T-cell (primary cell): ENCODE measurements at regions not wholly inside any gene's neighbourhood (a gene's known extent, or its start where the extent isn't known, plus 50 kb on each side); places are given as distances from the start of the nearest gene placed in this dataset.

Experiments used
- ATAC-seq, 4 experiments: fragments of 200-7000 bp in 3 of 4; fragments of 150-1000 bp in 1 of 4; cut with Tn5 transposase; replicated peaks in 1 of 4; 1 replicate in 3 of 4; 2 replicates in 1 of 4; pipeline ENCODE4 v1.10.0; 2021; ENCODE audit warnings: moderate library complexity in 3 of 4, mild to moderate bottlenecking in 2 of 4, moderate number of reproducible peaks in 1 of 4
- CTCF ChIA-PET, 2 donors: fragments of 300-600 bp; sonication (Branson Sonifier 250); formaldehyde crosslinking; loops; one replicate each; lab custom pipeline; 2022; ENCODE audit warnings: antibody characterized with exemption in 2 of 2; lab: Charles Lee
- POLR2A ChIA-PET, 2 donors: fragments of 300-600 bp; sonication (Branson Sonifier 250); formaldehyde crosslinking; loops; one replicate each; lab custom pipeline; 2022; ENCODE audit warnings: antibody characterized with exemption in 2 of 2; lab: Charles Lee
- DNase-seq, 35 experiments: peaks; one replicate each; pipeline versions ENCODE4 v3.0.0 to v3.0.0-alpha.2; 2013 to 2023
- H3K27ac ChIP-seq: one replicate; pipeline ENCODE4 v1.5.1; 2013; ENCODE audit warnings: low read length
- H3K27me3 ChIP-seq, 2 experiments: replicated peaks in 1 of 2; 1 replicate in 1 of 2; 2 replicates in 1 of 2; pipeline versions ENCODE4 v1.6.1 to v1.7.0; 2013; ENCODE audit warnings: low read length in 1 of 2, mixed read lengths in 1 of 2; ENCODE audit not compliant: control insufficient read depth in 2 of 2, insufficient read depth in 2 of 2; ENCODE audit errors: extremely low read depth in 1 of 2
- H3K36me3 ChIP-seq, 2 donors: 1 replicate in 1 of 2; 2 replicates in 1 of 2; pipeline versions ENCODE4 v1.6.1 to v1.7.0; 2013; ENCODE audit warnings: low read length in 1 of 2; ENCODE audit not compliant: control insufficient read depth in 2 of 2, insufficient read depth in 1 of 2; ENCODE audit errors: extremely low read depth in 1 of 2
- H3K4me1 ChIP-seq, 2 experiments: 1 replicate in 1 of 2; 2 replicates in 1 of 2; pipeline versions ENCODE4 v1.6.1 to v1.7.0; 2013; ENCODE audit warnings: low read length in 2 of 2, mixed read lengths in 1 of 2; ENCODE audit not compliant: insufficient read depth in 2 of 2, control insufficient read depth in 1 of 2; ENCODE audit errors: extremely low read depth in 1 of 2
- H3K4me3 ChIP-seq, 2 donors: 1 replicate in 1 of 2; 2 replicates in 1 of 2; pipeline versions ENCODE4 v1.5.1 to v1.7.0; 2013; ENCODE audit warnings: mild to moderate bottlenecking in 2 of 2, low read length in 1 of 2, moderate library complexity in 1 of 2; ENCODE audit not compliant: control insufficient read depth in 1 of 2; ENCODE audit errors: extremely low read depth in 1 of 2
- H3K9me3 ChIP-seq: 2 replicates; pipeline ENCODE4 v1.7.0; 2013
- H3K27ac Mint-ChIP-seq, 2 donors: one replicate each; pipeline ENCODE4 v1.8.0; 2020 to 2021; ENCODE audit warnings: mild to moderate bottlenecking in 2 of 2, mixed read lengths in 2 of 2
- H3K27me3 Mint-ChIP-seq, 2 donors: one replicate each; pipeline ENCODE4 v1.8.0; 2021 to 2022; ENCODE audit warnings: mixed read lengths in 2 of 2
- H3K36me3 Mint-ChIP-seq: one replicate; pipeline ENCODE4 v1.8.0; 2021; ENCODE audit warnings: mixed read lengths
- H3K4me1 Mint-ChIP-seq, 3 donors: one replicate each; pipeline ENCODE4 v1.8.0; 2020 to 2022; ENCODE audit warnings: mixed read lengths in 3 of 3, mild to moderate bottlenecking in 1 of 3
- H3K4me3 Mint-ChIP-seq, 3 donors: one replicate each; pipeline ENCODE4 v1.8.0; 2020 to 2022; ENCODE audit warnings: mild to moderate bottlenecking in 3 of 3, mixed read lengths in 3 of 3, moderate library complexity in 3 of 3
- H3K9me3 Mint-ChIP-seq, 3 donors: one replicate each; pipeline ENCODE4 v1.8.0; 2020 to 2022; ENCODE audit warnings: mixed read lengths in 3 of 3
- WGBS: methylation state at CpG from one replicate; pipeline ENCODE4 v1.1.5; 2013; ENCODE audit warnings: missing lambda C conversion rate; ENCODE audit not compliant: insufficient coverage; 5-methylcytosine and 5-hydroxymethylcytosine counted together

DNA sequence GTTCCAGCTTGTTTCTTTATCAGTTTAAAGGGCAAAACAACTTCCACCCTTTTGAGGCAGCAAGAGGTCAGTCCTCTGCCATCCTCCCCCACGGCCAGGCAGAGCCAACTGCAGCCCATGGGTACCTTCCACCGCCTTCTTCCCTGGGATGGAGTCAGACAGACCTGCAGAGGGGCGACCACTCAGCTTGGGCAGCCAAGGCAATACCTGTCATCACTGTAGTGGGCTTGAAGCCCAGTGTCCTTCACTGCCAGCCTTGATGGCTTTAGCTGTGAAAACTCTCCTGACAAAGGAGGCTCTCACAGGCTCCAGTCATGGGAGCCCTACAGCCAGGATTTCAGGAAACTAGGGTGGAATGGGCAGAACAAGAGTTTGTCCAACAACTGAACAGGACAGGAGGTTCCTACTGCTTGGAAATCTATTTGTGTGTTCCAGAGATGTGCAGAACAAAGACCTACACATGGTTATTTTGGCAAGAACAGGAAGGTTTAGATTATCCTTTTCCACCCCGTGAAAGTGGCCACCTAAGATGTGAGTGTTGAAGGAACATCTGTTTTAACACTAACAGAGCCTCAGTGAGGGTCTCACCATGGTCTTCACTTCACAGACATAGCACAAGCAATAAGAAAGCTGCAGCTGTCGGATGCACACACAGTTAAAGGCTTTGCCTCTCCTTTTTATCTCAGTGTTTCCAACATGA, 93.9 kb upstream of the RMDN2 start:
- no peak overlapping the region for H3K27ac Mint-ChIP-seq
- H3K9me3 ChIP-seq, result no peaks in the 10 kb centered on the region
- H3K4me3 Mint-ChIP-seq, result no peak overlapping the region
- CTCF ChIA-PET, result interaction anchor here (0.7 to 6.3 kb wide), 9 partner anchors 46 to 1553 kb away, joined by 3 to 124 read pairs (median 14); no protein-coding TSS in a partner anchor
- peaks cover 13 to 20% (median 14%) of the 10 kb centered on the region in 3 donors for H3K4me1 Mint-ChIP-seq
- no peaks in the 10 kb centered on the region for H3K36me3 Mint-ChIP-seq
- ATAC-seq (no peak), DNase-seq (no peak)
- H3K27me3 Mint-ChIP-seq, result peaks cover 0 to 4% of the 10 kb centered on the region in 2 donors
- no peaks in the 10 kb centered on the region for H3K36me3 ChIP-seq
- H3K27me3 ChIP-seq, result no peaks in the 10 kb centered on the region
- H3K9me3 Mint-ChIP-seq, result no peaks in the 10 kb centered on the region
- POLR2A ChIA-PET, result no interaction called here
- H3K27ac ChIP-seq, result no peak overlapping the region
- 90% methylated on average over 4 of the region's 5 CpGs for WGBS
- no peak overlapping the region for H3K4me3 ChIP-seq
- peaks cover 2 to 4% of the 10 kb centered on the region in 2 experiments for H3K4me1 ChIP-seq

- Histone ChIP-seq H3K4me1 (peaks cover 2 to 4% of the 10 kb centered on the region in 2 experiments), H3K27me3 (no peaks in the 10 kb centered on the region), H3K9me3 (no peaks in the 10 kb centered on the region), H3K36me3 (no peaks in the 10 kb centered on the region), H3K27ac (no peak overlapping the region), H3K4me3 (no peak overlapping the region)
- H3K4me1 Mint-ChIP-seq, result peaks cover 13 to 20% (median 14%) of the 10 kb centered on the region in 3 donors
- WGBS, result 40% methylated on average over 1 of the region's 3 CpGs
- no peaks in the 10 kb centered on the region for H3K36me3 Mint-ChIP-seq
- no peak overlapping the region for H3K27ac Mint-ChIP-seq
- ChIA-PET CTCF (interaction anchor here (0.5 to 6.3 kb wide), 28 partner anchors 8 to 442 kb away, joined by 3 to 124 read pairs (median 5); no protein-coding TSS in a partner anchor), POLR2A (no interaction called here)
- no peaks in the 10 kb centered on the region for H3K9me3 Mint-ChIP-seq
- peak; percentile 75 to 87 (median 82) for ATAC-seq
- DNase-seq, result peak; percentile 47 to 87 (median 79)
- H3K4me3 Mint-ChIP-seq, result no peak overlapping the region
- no peaks in the 10 kb centered on the region for H3K27me3 Mint-ChIP-seq
Measured at GRCh38 chr2:37832590-37833197, 92.4 kb upstream of the RMDN2 start.

- POLR2A ChIA-PET, result no interaction called here
- H3K4me3 Mint-ChIP-seq, result peak overlapping the region in 1 of 3 donors; percentile 65
Measured at GRCh38 chr2:37833423-37833822, 91.7 kb upstream of the RMDN2 start.

GRCh38 chr2:37836270-37836669, 88.8 kb upstream of the RMDN2 start:
- CTCF ChIA-PET, result interaction anchor here (0.6 to 6.3 kb wide), 5 partner anchors 15 to 440 kb away, joined by 3 to 124 read pairs (median 8); no protein-coding TSS in a partner anchor
- H3K4me3 Mint-ChIP-seq, result no peak overlapping the region
- H3K9me3 ChIP-seq, result no peaks in the 10 kb centered on the region
- peaks cover 2 to 13% (median 6%) of the 10 kb centered on the region in 3 donors for H3K4me1 Mint-ChIP-seq
- no peak overlapping the region for H3K27ac ChIP-seq
- ATAC-seq, result no peak
- H3K36me3 ChIP-seq, result no peaks in the 10 kb centered on the region
- no peaks in the 10 kb centered on the region for H3K9me3 Mint-ChIP-seq
- H3K27me3 ChIP-seq, result peaks cover 0 to 3% of the 10 kb centered on the region in 2 experiments
- H3K27ac Mint-ChIP-seq, result no peak overlapping the region
- H3K27me3 Mint-ChIP-seq, result no peaks in the 10 kb centered on the region
- POLR2A ChIA-PET, result interaction anchor here in 1 of 2 donors (0.7 kb wide), 1 partner anchor 637 kb away, joined by 8 read pairs; no protein-coding TSS in a partner anchor
- no peak for DNase-seq
- no peaks in the 10 kb centered on the region for H3K4me1 ChIP-seq
- H3K36me3 Mint-ChIP-seq, result no peaks in the 10 kb centered on the region
- WGBS, result no CpG with 5 or more reads among the region's 3 CpGs
- H3K4me3 ChIP-seq, result no peak overlapping the region

More at GRCh38 chr2:37833423-37833822, 91.7 kb upstream of the RMDN2 start:
- WGBS, result 100% methylated on average over 1 of the region's 7 CpGs
- peak overlapping the region in 1 of 2 donors; percentile 84 for H3K27ac Mint-ChIP-seq
- H3K4me1 Mint-ChIP-seq, result peaks cover 13 to 20% (median 13%) of the 10 kb centered on the region in 3 donors
- no peaks in the 10 kb centered on the region for H3K36me3 ChIP-seq
- ATAC-seq (peak in 1 of 4 experiments; percentile 72), DNase-seq (peak in 13 of 35 experiments; percentile 6 to 41 (median 27))
- H3K4me1 ChIP-seq, result peaks cover 2 to 4% of the 10 kb centered on the region in 2 experiments
- H3K27me3 Mint-ChIP-seq, result no peaks in the 10 kb centered on the region
- no peak overlapping the region for H3K4me3 ChIP-seq
- CTCF ChIA-PET, result interaction anchor here (0.6 to 6.3 kb wide), 28 partner anchors 8 to 723 kb away, joined by 3 to 124 read pairs (median 4); no protein-coding TSS in a partner anchor
- H3K27me3 ChIP-seq, result peaks cover 0 to 3% of the 10 kb centered on the region in 2 experiments
- H3K27ac ChIP-seq, result no peak overlapping the region
- no peaks in the 10 kb centered on the region for H3K9me3 Mint-ChIP-seq
- no peaks in the 10 kb centered on the region for H3K36me3 Mint-ChIP-seq
- no peaks in the 10 kb centered on the region for H3K9me3 ChIP-seq

GRCh38 chr2:37836711-37837110, 88.4 kb upstream of the RMDN2 start:
- peaks cover 0 to 2% of the 10 kb centered on the region in 2 donors for H3K27me3 Mint-ChIP-seq
- no peak overlapping the region for H3K4me3 Mint-ChIP-seq
- ATAC-seq, result no peak

DNA sequence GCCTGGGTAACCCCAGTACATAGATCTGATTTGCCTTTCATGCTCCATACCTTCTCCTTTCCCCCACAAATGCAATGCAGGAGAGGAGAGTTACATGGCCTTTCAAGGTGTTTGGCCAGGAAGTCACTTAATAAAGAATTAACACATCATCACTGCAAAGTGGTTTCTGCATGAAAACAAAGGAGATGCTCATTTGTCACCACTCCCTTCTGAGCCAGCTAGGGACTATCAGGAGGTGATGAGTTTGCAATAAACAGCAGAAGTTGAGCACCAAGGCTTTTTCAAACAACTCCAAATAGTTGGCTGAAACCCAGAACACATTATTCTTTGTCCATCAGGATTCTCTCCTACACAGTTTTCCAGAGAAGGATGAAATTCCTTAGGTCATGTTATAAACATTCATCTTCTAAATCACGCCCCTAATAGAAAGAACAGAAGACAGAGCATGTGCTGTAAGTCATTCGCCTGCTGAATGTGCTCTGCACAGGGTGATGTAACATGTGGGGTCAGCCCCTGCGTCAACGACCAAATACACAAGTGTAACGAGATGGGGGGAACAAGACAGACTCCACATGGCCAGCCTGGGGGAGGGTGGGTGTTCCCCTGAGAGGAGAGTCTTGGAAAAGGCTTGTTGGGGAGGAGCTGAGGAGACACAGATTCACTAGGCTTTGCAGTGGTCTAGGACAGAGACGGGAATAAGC, 87.3 kb upstream of the RMDN2 start:
- DNase-seq (no peak), ATAC-seq (no peak)
- Mint-ChIP-seq H3K9me3 (no peaks in the 10 kb centered on the region), H3K4me3 (no peak overlapping the region), H3K27ac (no peak overlapping the region), H3K27me3 (peaks cover 0 to 6% of the 10 kb centered on the region in 2 donors), H3K4me1 (peaks cover 0 to 9% (median under 1%) of the 10 kb centered on the region in 3 donors), H3K36me3 (no peaks in the 10 kb centered on the region)
- H3K4me3 ChIP-seq, result no peak overlapping the region
- ChIA-PET POLR2A (no interaction called here), CTCF (interaction anchor here in 1 of 2 donors (0.8 to 1.1 kb wide), 2 partner anchors 40 to 442 kb away, joined by 3 read pairs; no protein-coding TSS in a partner anchor)
- whole genome bisulfite sequencing, result 98% methylated on average over 6 of the region's 6 CpGs
- no peaks in the 10 kb centered on the region for H3K36me3 ChIP-seq
- no peak overlapping the region for H3K27ac ChIP-seq
- no peaks in the 10 kb centered on the region for H3K9me3 ChIP-seq
- peaks cover 0 to 3% of the 10 kb centered on the region in 2 experiments for H3K27me3 ChIP-seq
- H3K4me1 ChIP-seq, result no peaks in the 10 kb centered on the region

More at GRCh38 chr2:37836711-37837110, 88.4 kb upstream of the RMDN2 start:
- WGBS, result 92% methylated on average over 2 of the region's 6 CpGs
- H3K36me3 ChIP-seq, result no peaks in the 10 kb centered on the region
- H3K4me1 ChIP-seq, result no peaks in the 10 kb centered on the region
- no peak overlapping the region for H3K4me3 ChIP-seq
- no peak overlapping the region for H3K27ac ChIP-seq
- Mint-ChIP-seq H3K9me3 (no peaks in the 10 kb centered on the region), H3K4me1 (peaks cover 2 to 13% (median 6%) of the 10 kb centered on the region in 3 donors), H3K36me3 (no peaks in the 10 kb centered on the region), H3K27ac (no peak overlapping the region)
- H3K27me3 ChIP-seq, result peaks cover 0 to 3% of the 10 kb centered on the region in 2 experiments
- no peaks in the 10 kb centered on the region for H3K9me3 ChIP-seq
- POLR2A ChIA-PET, result no interaction called here
- CTCF ChIA-PET, result interaction anchor here (0.8 to 6.3 kb wide), 4 partner anchors 41 to 441 kb away, joined by 3 to 124 read pairs (median 6); no protein-coding TSS in a partner anchor
- no peak for DNase-seq
